ENCODE measurements at regions not wholly inside any gene's neighbourhood (a gene's known extent, or its start where the extent isn't known, plus 50 kb on each side); places are given as distances from the start of the nearest gene placed in this dataset.

DNA sequence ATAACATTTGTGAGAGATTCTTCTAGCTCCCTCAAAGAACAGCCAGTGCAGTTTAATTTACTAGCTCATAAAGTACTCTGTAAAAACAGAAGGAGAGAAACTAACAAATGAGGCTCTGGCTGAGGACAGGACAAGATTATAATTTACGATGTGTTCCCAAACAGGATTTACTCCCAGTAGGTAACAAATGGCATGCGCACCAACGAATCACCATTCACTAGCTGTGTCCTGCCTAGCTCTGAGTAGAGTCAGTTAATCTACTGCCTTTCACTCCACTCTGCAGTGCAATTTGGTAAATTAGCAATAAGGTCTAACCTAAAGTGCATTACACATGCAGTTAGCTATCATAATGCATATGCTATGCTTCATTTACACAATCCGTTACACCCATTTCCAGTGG, 497.4 kb upstream of the CCNG1 start:
- TF ChIP-seq TAF1 (IDR thresholded peaks at IDR 0.05; ENCODE audit: borderline replicate concordance, insufficient read depth, low read length) (no peak), POLR2AphosphoS5 (IDR thresholded peaks at IDR 0.05; ENCODE audit: low read depth, low read length) (no peak), SIN3A (IDR thresholded peaks at IDR 0.05; ENCODE audit: borderline replicate concordance, insufficient read depth, low read length) (no peak), FOXP2 (optimal IDR thresholded peaks at IDR 0.05; ENCODE audit: borderline replicate concordance, extremely low read depth, extremely low read length, insufficient read depth) (no peak)
- TF ChIP-seq, protein P1, sequence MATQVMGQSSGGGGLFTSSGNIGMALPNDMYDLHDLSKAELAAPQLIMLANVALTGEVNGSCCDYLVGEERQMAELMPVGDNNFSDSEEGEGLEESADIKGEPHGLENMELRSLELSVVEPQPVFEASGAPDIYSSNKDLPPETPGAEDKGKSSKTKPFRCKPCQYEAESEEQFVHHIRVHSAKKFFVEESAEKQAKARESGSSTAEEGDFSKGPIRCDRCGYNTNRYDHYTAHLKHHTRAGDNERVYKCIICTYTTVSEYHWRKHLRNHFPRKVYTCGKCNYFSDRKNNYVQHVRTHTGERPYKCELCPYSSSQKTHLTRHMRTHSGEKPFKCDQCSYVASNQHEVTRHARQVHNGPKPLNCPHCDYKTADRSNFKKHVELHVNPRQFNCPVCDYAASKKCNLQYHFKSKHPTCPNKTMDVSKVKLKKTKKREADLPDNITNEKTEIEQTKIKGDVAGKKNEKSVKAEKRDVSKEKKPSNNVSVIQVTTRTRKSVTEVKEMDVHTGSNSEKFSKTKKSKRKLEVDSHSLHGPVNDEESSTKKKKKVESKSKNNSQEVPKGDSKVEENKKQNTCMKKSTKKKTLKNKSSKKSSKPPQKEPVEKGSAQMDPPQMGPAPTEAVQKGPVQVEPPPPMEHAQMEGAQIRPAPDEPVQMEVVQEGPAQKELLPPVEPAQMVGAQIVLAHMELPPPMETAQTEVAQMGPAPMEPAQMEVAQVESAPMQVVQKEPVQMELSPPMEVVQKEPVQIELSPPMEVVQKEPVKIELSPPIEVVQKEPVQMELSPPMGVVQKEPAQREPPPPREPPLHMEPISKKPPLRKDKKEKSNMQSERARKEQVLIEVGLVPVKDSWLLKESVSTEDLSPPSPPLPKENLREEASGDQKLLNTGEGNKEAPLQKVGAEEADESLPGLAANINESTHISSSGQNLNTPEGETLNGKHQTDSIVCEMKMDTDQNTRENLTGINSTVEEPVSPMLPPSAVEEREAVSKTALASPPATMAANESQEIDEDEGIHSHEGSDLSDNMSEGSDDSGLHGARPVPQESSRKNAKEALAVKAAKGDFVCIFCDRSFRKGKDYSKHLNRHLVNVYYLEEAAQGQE (IDR thresholded peaks at IDR 0.05; ENCODE audit: insufficient read depth in 1 of 2, low read depth in 2 of 2, low read length in 2 of 2): no peak
